HG03565 (cell line): ENCODE measurements at regions not wholly inside any gene's neighbourhood (a gene's known extent, or its start where the extent isn't known, plus 50 kb on each side); places are given as distances from the start of the nearest gene placed in this dataset.
"Not testable (repeated sequence)": the region's sequence is repeated elsewhere in the genome, so short reads cannot be mapped to it uniquely, and the experiment has no call there.

Experiments used
- ATAC-seq: cut with Tn5 transposase; IDR thresholded peaks from one replicate; pipeline ENCODE4 v1.9.1; 2021; ENCODE audit warnings: mild to moderate bottlenecking, moderate library complexity; ENCODE audit not compliant: unreplicated experiment

DNA sequence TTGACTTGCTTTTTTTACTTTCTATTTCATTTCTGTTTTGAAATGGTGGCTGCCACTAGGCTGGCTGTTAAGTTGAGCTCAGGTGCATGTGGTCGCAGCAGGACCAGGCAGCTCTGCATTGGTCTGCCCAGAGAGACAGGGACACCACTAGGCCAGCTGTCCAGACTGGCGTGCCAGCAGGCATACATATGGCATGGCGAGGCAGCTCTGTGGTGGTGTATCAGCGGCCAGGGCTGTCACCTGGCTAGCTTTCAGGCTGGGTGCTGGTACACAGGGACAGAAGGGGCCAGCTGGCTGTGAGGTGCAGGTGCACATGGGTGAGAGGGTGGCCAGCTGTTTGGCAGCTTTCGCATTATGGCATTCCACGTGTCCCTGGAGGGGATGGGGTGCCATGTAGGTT is 654.0 kb upstream of the ACO1 start:
- ATAC-seq = no peak

DNA sequence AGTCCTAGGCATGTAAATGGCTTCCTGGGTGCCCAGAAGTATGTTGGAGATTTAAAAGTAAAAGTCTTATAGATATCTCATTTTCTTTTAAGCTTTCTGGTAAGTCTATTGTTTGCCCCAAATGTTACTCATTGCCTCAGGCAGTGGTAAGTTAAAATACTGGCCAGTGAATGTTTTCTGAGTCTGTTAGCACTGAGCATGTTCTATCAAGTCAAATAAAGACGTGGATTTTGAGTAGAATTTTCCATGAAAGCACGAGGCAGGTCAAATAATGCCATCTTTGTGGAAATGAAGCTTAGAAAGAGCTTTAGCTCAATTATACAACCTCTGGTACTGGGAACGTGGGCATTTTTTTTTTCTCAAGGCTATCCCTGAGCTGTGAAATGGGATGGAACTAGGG is 651.3 kb upstream of the ACO1 start:
- no peak for ATAC-seq

DNA sequence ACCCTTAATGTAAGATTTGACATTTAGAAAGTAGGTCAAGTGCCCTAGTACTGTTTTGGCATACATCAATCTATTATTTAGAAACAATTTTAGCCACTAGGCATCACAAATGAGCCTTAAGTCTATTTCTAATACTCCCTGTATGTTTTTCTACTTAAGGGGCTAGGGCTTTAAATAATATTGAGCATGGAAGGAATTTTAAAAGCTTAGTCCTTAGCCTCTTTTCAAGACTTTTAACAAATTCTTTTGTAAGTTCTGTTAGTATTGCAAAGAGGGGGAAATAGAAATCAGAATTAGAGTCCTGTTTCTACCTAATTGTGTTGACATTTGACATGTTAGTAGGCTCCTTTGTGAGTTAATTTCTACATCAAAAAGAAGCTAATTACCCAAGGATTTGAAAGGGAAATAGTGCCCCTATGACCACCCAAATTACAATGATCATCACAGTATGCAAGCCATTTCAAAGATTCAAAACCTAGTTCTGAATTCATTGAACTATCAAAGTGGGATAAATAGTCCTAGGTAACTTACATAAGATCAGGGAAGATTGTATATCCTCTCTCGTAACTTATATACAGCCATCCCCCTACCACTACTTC is 647.8 kb upstream of the ACO1 start:
- ATAC-seq = no peak

DNA sequence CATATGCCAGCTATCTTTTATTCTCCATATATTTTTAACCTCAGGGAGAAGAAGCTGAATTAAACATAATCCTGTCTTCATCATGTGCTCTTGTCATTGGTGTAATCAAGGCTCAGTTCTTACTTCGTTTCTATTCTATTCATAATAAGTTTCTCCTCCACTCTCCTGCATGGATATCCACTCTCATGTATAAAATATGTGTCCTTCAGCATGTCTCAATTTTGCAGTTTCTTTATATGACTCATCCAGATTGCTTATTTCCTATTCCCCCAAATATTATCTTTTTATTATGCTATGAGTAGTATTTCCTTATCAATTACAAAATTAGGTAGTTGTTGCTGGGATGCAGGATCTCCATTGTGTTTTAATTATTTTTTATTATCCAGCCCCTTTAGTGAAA is 643.7 kb upstream of the ACO1 start:
- no peak for ATAC-seq

DNA sequence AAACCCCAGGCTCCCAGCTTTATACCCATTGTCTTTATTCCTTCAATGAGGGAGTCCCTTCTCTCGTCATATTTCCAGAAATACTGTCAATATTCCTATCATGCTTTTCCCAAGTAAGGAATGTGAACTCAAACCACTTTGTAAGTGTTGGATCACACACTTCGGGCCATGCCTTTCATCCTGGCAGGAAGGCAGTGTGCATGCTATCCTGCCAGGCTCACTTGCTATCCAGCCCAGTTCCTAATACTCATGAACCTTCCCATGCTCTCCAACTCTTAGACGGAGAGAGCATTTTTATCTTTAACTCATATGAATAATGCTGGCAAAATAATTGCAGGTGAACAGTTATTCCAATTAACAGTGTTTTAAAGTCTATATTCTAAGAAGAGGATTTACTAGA is 639.9 kb upstream of the ACO1 start:
- no peak for ATAC-seq

DNA sequence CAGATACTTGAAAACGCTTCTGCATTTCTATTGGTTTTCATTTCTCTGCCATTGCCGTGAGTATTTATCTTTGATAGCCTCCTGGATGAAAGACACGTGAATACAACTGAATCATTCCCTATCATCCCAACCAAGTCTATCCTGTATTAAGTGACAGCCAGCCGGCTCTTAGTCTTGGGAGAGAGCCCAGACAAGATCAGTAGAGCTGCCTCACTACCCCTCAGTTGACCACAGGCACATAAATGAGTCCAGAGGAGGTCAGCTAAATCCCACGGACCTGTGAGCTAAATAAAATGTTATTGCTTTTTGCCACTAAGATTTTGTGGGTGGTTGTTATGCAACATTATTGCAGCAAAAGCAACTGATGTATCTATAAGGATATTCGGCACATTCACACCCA is 639.0 kb upstream of the ACO1 start:
- no peak for ATAC-seq

DNA sequence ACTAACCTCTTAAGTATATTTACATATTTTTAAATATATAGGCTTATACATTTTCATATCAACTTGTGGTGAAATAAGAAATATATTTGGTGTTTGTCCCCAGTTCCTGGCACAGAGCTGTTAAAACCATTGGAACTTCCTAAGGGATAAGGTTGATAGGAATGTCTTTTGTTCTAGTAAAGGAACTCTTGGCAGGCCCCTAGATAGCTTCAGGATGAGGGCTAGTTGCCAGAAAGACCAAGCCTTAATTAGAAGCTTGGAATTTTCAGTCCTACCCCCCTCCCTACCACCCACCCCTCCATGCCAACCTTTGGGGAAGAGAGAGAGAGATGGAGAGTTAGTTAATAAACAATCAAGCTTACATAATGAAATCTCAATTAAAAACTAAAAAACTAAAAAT is 638.6 kb upstream of the ACO1 start:
- no peak for ATAC-seq

DNA sequence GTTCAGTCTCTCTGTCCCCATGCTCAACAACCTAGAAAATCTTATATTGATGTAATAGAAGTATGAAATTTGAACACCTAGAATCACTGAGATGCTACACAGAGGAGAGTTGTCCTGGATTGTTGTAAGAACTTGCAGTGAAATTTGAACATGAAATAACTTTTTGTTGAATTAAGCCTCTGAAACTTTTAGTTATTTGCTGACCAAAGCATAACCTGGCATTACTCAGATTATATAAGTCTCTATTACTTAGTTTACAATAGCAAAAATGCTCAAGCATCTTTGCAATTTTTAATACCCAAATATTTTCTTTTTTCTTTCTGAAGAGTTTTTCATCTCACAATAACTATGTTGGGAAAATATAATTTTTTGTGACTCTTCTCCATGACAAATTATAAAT is 630.7 kb upstream of the ACO1 start:
- ATAC-seq = no peak

DNA sequence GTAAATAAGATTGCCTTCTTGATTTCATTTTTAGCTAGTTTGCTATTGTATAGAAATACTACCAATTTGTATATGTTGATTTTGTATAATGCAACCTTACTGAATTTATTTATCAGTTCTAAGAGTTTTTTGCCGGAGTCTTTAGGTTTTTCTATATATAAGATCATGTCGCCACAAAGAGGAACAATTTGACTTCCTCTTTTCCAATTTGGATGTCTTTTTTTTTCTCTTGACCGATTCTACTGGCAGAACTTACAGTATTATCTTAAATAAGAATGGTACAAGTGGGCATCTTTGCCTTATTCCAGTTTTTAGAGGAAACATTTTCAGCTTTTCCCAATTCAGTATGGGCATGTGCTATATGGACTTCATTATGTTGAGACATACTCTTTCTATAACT is 624.7 kb upstream of the ACO1 start:
- no peak for ATAC-seq

DNA sequence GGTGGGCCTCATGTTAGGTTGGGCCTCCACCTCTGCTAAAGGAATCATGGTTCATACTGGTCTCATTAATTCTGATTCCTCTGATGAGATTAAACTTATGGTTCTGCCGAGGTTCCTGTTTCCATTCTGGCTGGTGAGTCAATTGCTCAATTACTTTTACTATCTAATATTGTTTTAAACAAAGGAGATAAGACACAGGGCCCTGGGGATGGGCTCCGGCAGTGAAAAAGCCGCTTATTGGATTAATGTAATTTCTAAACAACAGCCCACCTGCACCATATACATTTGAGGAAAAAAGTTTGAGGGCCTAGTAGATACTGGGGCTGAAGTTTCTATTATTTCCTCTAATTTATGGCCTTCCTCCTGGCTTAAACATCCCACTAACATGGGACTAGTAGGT is 610.4 kb upstream of the ACO1 start:
- not testable (repeated sequence) for ATAC-seq

DNA sequence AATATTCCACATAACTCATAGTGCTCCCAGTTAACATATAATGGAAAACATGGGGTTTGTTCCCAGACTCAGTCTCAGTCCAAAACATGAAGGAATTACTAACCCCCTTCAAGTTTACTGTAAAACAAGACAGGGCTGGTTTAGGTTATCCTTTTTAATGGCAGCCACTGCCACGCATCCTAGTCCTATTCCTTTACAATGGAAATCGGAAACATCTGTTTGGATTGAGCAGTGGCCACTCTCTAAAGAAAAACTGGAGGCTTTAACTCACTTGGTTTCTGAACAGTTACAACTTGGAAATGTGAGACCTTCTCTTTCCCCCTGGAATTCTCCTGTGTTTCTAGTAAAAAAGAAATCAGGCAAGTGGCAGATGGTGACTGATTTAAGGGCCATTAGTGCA is 609.9 kb upstream of the ACO1 start:
- ATAC-seq = no peak

DNA sequence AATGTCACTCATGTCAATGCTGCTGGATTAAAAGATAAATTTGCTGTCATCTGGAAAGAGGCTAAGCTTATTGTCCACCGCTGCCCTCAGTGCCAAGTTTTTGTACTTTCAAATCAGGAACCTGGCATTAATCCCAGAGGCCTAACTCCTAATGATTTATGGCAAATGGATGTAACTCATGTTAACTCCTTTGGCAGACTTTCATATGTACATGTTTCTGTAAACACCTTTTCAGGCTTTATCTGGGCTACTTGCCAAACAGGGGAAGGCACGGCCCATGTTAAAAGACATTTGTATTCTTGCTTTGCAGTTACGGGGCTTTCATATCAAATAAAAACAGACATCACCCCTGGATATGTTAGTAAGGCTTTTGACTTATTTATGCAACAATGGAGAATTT is 608.0 kb upstream of the ACO1 start:
- ATAC-seq = no peak

DNA sequence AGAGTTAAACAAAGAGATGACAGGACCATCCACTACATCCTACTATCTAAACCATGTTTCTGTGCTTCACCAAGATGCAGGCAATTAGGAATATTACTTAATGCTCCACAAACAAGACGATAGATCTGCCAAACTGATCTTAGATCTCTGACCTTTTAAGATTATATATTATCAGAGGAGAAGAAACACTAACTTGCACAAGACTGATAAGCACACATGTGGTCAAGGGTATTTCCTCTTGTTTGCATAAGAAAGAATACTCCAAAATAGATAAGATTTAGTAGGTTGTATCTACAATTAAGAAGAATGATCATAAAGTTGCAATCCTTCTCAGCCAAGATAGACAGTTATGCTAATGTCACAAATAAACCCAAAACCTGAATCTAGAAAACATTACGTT is 601.0 kb upstream of the ACO1 start:
- no peak for ATAC-seq

DNA sequence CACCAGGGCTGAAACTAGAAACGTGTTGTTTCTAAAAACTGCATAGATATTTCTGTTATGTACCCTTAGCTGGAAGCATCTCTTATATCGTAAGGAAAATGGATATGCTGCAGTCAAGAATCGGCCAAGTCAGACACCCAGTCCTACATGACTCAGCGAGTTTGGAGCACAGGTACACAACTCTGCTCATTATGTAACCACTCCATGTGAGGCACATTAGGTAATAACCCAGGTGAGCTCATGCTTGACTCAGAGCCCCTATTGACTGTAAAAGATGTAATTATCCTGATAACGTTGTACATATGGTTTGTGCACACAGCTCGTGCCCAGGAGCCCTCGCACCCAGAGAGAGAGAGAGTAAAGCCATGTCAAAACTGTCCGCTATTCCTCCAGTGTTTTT is 593.7 kb upstream of the ACO1 start:
- ATAC-seq = no peak

DNA sequence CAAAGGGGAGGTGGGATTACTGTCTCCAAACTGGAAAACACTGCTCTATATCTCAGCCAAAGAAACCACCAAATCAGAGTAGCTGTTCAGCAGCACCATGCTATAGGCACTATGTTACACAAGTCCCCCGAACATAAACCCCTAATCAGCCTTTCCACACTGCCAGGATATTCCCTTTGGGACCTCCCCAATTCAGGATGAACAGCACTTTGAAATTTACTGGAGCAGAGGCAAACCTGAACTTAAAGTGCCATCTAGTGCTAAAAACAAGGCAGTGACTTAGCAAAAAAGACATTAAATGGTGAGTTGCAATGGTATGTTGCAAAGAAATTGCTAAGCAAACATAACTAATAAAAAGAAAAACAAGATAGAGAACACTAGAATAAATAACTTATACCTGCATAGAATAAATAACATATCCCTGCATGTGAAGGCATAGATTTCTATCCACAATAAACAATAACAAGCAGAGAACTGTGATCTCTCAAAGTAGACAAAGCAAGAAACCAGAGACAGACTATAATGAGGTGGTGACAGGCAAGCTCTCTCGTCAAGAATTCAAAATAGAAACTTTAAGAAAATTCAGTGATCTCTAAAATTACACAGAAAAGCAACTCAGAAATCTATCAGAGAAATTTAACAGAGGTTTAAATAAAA is 584.4 kb upstream of the ACO1 start:
- no peak for ATAC-seq

DNA sequence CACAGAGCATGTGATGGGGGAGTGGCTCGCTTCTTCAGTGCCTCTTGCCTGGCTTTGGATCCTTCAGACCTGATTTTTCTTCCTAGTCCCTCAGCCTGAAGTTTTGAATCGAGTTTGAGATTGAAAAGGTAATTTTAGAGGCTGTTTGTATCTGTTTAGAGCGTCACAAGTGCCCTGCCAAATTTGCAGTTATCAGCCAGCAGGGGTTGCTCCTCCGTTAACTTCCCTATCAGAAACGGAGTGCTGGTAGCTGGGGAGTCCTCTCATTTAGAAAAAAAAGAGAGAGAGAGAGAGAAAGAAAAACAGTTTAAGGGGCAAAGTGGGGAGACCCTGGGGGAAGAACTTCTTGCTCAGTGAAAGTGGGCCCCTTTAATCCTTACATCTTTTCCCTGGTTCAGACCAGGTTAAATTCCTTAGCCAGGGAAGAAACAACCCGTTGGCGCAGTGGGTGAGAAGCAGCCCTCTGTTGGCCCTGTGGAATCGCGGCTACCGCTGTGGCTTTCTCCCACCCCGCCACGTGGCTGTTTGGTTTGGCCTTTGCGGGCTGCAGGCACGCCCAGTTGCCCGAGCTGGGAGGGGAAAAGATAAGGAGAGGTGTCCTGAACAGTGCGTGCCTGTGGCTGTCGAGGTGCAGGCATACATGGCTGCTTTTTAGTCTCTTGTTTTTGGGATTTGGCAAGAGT is 576.7 kb upstream of the ACO1 start:
- no peak for ATAC-seq

DNA sequence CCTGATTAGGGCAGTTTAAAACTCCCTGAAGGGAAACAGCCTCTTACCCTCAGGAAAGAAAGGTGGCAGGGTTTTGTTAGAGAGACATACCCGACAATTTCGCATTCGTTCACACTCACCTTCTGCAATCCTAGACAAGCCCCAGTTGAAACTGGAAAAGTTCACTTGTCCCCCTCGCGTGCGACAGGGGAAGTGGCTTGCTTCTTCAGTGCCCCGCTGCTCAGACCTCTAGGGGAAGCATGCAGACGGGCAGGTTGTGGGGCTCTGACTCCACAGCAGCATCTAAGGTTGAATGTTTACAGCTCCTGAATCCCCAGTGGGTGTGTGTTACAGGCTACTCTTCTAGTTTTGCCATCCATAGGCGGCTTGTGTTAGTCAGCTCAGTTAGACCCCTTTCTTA is 575.7 kb upstream of the ACO1 start:
- ATAC-seq = no peak

DNA sequence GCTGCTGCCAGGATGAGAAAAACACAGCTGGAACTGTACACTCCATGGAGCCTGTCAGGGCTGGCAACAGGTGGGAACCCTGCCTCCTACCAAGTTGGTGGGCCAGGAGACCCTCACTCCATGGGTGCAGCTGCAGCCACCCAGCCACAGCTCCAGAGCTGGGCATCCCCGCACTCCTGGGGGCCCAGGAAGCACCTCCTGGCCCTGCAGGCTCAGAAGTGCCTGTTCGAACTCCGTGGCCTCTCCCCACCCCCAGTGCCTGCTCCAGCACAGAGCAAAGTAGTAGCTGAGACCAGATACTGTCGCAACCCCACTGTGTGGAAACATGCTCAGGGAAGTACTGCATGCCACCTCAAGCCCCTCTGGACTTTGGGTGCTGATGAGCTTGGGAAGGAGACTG is 564.0 kb upstream of the ACO1 start:
- no peak for ATAC-seq

DNA sequence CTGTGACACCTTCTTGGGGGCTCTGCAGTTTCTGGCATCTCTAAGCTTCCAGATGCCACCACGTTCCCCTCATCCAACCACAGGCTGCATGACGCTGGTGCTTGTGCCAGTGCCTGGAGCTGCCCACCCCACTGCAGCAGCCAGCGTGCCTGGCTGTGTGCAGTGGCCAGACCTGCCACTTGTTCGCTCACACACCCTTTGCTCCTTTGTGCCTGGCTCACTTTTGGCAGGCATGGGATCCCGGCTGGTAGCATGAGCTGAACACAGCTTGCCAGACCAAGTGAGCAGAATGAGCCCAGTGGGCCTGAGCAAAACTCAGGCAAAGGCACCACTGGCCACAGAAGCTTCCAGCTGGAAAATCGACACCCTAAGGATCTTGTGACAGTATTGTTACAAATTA is 562.9 kb upstream of the ACO1 start:
- no peak for ATAC-seq

DNA sequence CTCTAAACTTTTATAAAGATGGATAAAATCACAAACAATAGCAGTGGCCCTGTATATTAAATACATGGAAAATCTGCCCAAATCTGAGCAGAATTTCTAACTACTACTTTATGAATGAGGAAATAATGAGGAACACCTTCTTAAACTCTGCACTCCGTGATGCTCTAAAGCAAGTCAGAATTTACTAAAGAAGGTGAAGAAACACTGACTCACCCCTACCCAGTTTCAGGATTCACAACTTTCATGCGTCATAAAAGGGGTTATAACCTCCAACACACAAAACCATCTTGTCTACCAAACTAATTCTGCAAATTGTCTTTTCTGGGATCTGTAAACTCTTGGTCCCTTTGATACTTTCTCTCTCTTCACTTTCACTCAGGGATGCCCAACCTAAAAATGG is 561.1 kb upstream of the ACO1 start:
- ATAC-seq = no peak

DNA sequence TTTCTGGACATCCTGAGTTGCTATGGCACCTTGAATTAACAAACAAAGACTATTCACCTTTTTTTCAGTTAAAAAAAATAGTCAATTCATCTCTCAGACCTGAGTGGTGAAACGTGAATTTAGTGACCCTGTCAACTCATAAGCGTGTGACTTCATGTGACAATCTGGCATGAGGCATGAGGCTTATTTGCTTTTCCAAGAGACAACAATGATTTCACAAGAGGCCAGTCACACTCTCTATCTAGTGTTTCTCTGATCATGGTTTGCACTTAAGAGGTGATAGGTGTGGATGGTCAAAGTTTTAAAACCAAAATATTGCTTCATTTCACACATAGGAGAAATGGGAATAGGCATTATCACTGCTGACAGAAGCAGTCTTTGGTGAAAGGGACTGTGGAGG is 559.6 kb upstream of the ACO1 start:
- ATAC-seq = no peak

DNA sequence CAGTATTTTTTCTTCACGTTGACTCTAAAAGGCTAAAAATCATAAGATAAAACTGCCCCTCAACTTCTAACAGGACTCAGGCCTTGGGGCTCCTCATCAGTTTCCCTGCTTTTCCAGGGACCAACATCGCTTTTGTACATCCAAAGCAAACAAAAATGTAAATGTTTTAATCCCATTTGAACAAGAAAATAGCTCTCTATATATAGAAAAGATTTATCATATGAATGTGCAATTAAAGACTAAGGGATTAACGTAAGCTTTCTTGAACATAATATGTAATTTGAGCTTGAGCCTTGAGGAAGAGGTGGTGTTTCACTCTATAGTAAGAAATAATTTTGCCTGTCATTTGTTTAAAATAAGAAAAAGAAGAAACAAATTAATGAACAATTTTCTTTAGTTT is 547.2 kb upstream of the ACO1 start:
- no peak for ATAC-seq

DNA sequence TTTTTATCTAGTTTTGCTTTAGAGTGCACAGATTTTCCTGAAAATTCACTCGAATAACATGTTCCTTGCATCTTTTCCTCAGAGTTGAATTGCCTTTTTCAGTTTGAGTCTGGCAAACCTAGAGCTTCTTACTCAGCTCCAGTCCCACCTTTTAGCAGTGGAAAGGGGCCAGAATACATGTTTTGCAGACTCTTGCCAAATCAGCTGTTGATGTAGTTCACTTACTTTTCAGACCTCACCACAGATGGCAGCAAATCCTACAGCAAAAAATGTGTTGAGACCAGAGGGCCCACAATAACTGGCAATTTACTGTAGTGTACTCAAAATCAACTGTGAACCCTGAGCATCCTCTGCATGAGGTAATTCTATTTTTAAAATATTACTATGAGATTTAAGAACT is 545.2 kb upstream of the ACO1 start:
- ATAC-seq = no peak
